Fibroblast of skin of abdomen (primary cell): ENCODE measurements at regions not wholly inside any gene's neighbourhood (a gene's known extent, or its start where the extent isn't known, plus 50 kb on each side); places are given as distances from the start of the nearest gene placed in this dataset.
"Not testable (repeated sequence)": the region's sequence is repeated elsewhere in the genome, so short reads cannot be mapped to it uniquely, and the experiment has no call there.

Experiments
- DNase-seq: peaks from one replicate; pipeline ENCODE4 v3.0.0-alpha.2; 2013

DNA sequence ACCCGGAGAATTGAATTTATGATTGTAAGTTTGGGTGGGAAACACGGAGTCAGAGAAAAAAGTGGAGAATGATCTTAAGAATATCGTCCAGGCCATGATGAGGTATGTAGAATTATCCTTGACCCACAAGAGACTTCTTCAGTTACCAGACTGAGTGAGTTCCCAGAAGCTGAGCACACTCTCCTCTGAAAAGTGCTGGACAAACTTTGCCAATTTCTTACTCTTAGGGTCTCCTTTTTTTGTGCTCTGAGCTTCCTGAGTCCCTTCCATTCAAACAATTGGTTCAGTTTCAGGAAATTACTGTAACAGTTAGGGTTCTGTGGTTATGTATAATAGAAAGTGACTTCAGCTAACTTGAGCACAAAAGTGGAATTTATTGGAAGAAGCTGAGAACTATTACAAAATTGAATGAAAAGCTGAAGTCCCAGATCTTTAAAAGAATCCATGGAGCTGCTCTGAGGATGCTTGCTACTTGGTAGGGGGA, 50.6 kb upstream of the EHBP1 start:
- DNase-seq: no peak

DNA sequence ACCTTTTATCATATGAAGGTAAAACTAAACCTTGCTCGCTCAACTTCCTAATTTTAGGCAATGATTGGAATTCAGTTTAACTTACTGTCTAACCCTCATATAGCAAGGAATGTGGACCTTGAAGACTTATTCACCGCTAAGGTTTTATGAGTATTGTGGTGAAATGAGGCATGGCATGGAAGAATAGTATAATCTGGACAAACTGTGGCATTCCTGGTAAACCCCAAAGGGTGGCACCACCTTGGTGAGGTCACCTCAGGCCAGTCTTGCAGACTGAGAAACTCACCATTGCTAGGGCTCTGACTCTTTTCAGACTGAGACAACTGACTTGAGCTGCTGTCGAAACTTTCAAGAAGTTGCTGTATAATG, 51.1 kb upstream of the EHBP1 start:
- DNase-seq: no peak

DNA sequence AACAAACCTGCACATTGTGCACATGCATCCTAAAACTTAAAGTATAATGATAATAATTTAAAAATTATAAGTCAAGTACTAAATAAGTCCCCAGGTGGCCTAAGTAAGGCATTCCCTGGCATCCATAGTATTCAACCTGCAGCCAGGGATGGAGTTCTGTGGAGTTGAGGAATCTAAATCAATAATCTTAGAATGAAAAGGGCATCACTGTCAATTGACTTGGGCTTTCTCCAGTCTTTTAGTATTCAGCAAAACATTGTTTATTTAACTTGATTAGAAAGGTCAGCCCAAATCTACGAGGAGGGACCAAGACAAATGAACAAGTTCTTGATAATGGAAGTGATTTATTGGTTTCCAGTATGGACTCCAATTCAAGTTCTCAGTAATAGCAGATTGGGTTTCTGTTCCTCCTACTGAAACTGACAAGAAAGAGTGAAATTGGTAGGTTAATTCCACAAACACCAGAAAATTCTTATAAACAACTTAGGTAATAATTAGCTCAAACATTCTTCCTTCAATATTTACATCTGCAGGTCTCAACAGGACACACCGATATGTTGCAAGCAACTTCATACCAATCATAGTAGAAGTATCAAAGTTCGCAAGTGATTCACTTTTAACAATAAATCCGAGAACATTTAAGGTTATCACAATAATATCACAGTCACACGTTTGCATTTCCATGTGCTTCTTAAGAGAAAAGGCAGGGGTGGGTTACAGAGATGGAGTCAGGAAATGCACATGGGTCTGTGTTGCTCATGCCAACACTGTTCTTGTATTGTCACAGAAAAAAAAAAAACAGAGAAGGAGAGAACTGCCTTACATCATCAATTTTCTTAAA, 51.7 kb upstream of the EHBP1 start:
- DNase-seq: no peak

DNA sequence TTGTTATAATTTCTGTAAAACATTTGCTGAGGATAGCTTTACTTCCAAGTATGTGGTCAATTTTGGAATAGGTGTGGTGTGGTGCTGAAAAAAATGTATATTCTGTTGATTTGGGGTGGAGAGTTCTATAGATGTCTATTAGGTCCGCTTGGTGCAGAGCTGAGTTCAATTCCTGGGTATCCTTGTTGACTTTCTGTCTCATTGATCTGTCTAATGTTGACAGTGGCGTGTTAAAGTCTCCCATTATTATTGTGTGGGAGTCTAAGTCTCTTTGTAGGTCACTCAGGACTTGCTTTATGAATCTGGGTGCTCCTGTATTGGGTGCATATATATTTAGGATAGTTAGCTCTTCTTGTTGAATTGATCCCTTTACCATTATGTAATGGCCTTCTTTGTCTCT, 56.4 kb upstream of the EHBP1 start:
- DNase-seq: not testable (repeated sequence)

DNA sequence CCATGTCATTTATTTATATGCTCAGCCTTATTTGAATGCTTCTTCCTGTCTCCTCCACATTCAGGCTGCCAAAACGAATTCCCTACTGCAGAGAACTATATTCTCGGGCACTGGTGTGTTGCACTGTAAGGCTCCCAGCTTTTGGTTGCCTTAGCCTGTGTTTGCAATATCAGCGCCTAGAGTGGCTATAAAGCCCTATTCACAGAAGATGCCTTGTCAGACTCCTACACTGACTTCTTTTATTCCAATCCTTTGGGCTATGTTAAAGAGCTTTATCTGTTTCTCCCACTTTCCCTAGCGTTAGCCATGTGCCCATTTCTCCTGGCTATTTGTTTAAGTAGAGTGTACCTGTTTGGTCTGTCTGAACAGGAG, 62.4 kb upstream of the EHBP1 start:
- no peak for DNase-seq

DNA sequence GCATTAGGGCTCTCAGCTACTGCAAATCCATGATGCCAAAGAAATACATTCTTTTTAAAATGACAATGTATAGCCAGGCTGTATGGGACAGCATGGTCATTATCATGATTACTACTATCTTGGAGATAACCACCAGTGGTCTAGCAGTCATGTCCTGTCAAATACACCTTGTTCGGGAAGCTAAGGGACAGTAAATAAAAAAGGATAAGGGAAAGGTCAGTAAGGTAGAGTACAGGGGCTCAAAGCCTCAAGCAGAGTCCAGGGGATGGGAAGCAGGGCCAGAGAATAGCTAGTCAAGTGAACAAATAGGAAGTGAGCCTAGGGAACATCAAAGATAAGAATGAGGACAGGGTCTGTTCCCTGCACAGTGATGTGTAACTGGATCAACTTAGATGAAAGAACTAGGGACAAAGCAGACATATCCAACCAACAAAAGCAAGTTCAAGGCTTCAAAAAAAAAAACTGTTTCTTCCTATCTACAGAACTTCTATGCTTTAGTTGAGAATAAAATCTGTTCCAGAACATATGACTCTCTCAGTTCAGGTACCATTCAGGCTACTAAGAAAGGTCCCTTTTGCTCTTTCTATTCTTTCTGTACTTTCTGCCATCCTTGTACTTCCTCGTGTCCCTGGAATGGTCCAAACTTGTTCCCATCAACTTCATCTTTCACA, 62.9 kb upstream of the EHBP1 start:
- no peak for DNase-seq

DNA sequence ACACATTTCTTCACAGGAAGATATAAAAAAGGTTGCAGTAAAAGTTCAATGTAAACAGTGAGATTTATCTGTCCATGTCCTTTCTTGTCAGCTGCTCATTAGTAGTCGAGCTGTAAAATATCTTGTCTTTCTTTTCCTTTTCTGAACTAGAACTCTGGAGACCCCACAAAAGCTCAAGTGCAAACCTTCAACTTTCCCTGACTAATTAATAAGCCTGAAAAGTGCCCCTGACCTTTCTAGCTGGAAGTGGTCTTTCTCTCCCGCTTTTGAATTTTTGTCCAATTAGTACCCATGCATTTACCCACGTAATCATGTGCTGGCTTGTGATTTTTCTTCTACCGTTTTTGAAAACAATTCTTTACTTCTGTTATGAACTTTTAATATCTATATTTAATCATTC, 63.6 kb upstream of the EHBP1 start:
- DNase-seq: no peak

DNA sequence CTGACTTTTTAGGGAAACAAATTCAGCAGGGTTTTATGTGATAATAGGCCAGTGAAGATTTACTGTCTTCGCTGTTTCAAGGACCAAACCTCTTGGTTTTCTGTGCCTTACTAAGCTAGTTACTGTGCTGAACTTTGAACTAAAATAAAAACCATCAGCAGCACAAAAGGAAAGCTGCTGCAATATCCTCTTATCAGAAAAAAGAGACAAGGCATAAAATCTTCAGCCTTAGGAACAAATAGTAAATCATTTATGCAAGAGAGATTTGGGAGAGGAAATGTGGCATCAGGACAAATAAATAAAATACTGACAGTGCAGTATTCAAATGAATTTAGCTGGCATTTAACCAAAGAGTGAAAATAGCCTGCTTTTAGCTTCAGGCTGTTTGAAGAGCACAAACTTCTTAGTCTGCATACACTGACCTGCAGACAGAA, 64.1 kb upstream of the EHBP1 start:
- DNase-seq: no peak

DNA sequence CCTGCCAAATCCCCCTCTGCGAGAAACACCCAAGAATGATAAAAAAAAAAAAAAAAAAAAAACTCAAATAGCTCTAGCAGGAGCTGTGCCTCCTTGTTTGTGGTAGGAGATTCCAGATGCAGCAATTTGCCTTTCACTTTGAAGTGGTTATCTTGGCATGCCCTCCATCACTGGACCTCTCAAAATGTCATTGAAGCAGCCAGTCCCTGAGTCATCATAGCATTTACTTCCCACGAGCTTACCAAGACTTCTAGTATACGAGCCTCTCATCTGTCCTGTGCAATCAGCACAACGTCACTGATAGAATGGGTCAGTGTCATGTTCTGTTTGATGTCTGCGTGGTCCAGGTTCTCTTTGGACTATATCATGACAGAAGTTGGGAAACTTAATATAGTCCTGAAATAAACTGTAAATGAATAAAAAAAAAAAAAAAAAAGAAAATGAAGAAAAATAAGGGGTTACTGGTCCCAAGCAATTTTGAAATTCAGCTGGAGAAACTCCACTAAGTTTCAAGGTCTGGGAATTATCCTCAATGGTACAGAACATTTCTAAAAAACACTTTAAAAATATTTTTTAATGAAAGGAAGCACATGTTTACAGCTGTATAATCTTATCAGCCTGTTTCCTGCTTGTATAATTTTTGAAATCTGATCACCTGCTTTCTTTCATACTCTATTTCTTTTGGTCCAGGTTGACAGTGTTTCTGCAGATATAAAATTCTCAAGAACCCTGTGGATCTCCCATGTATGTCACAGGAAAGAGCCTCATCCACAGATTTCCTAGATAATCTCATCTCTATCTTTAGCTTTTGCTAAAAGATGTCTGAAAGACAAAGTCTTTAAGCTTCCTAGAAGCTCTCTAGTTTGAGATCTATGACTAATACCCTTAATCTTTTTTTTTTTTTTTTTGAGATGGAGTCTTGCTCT, 74.1 kb upstream of the EHBP1 start:
- no peak for DNase-seq

DNA sequence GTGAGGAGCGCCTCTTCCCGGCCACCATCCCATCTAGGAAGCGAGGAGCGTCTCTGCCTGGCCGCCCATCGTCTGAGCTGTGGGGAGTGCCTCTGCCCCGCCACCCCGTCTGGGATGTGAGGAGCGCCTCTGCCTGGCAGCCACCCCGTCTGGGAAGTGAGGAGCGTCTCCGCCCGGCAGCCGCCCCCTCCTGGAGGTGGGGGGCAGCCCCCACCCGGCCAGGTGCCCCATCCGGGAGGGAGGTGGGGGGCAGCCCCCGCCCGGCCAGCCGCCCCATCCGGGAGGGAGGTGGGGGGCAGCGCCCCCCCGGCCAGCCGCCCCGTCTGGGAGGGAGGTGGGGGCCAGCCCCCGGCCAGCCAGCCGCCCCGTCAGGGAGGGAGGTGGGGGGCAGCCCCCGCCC, 75.3 kb upstream of the EHBP1 start:
- not testable (repeated sequence) for DNase-seq

DNA sequence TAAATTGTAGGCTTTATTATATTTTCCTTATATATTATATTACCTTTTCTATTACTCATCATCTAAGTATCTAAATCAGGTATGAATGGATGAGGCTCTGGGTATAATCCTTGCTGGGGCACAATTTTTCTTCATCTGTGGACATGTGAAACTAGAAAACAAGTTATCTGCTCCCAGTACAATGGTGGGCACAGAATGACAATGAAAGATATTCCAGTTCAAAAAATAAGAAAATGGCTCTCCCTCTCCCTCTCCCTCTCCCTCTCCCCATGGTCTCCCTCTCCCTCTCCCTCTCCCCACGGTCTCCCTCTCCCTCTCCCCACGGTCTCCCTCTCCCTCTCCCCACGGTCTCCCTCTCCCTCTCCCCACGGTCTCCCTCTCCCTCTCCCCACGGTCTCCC, 76.2 kb upstream of the EHBP1 start:
- DNase-seq: not testable (repeated sequence)

DNA sequence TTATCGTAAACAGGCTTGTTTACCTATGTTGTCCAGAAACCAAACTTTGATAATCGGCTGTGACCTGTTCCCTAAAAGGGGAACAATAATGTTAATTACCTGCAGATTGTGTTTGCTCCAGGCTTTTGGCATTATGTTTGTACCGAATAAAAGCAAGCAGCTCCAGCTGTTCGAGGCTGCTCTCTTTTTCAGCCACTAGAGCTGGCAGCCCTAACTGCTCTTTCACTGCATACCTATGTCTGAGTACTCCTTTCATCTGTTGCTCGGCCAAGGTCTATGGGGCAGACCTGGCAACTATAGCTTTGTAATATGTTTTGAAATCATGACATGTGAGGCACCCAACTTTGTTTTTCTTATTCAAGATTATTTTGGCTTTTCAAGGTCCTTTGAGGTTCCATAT, 77.8 kb upstream of the EHBP1 start:
- DNase-seq: no peak

DNA sequence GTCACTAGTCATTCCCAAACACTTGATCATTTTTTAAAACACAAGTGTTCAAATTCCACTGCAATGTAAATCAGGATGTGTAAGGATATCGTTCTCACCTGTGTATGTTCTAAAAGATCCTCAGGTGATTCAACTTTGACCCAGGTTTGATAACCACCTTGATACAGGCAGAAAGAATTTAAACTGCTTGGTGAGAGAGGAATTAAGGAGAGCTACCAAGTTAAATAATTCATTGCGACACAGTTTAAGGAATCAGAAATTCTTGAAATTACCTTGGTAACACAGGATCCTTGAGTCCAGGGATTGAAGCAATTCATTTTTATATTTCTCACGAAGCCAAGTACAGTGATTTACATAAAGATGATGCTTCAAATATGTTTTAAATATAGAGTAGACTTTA, 80.7 kb upstream of the EHBP1 start:
- DNase-seq: no peak

DNA sequence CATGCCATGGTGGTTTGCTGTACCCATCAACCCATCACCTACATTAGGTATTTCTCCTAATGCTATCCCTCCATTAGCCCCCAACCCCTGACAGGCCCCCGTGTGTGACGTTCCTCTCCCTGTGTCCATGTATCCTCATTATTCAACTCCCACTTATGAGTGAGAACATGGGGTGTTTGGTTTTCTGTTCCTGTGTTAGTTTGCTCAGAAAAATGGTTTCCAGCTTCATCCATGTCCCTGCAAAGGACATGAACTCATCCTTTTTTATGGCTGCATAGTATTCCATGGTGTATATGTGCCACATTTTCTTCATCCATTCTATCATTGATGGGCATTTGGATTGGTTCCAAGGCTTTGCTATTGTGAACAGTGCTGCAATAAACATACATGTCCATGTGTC, 89.0 kb upstream of the EHBP1 start:
- not testable (repeated sequence) for DNase-seq

DNA sequence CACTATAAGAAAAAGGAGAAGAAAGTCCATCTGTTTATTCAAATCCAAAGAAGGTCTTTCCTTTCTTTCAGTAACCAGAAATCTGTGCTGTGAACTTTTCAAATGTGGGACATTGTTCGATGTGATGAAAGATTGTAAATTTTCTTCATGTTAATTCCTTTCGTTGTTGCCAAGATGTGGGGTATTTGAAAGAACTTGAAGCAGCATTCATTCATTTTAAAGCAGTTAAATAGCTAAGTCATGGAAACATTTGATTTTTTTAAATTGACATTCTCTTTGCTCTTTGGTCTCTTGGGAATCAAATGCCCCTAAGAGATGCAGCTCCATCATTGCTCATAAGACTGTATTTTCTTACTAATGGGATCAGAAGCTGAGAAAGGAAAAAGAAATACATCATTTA, 93.7 kb upstream of the EHBP1 start:
- DNase-seq: peak; percentile 48

DNA sequence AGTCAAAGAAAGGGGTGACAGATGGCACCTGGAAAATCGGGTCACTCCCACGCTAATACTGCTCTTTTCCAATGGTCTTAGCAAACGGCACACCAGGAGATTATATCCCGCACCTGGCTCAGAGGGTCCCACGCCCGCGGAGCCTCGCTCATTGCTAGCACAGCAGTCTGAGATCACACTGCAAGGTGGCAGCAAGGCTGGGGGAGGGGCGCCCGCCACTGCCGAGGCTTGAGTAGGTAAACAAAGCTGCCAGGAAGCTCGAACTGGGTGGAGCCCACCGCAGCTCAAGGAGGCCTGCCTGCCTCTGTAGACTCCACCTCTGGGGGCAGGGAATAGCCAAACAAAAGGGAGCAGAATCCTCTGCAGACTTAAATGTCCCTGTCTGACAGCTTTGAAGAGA, 99.5 kb upstream of the TMEM17 start:
- DNase-seq: not testable (repeated sequence)

DNA sequence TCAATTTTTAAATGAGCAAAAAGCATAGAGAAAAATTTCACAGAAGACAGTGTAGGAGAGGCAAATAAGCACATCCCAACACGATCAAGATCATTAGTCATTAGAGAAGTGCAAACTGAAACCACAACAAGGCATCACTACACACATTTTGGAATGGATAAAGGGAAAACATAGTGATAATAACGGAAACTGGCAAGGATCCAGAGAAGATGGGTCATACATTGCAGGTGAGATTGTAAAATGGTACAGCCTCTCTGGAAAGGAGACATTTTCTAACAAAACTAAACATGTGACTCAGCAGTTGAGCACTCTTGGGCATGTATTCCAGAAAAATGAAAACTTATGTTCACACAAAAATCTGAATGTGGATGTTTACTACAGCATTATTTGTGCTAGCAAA, 98.3 kb upstream of the TMEM17 start:
- no peak for DNase-seq

DNA sequence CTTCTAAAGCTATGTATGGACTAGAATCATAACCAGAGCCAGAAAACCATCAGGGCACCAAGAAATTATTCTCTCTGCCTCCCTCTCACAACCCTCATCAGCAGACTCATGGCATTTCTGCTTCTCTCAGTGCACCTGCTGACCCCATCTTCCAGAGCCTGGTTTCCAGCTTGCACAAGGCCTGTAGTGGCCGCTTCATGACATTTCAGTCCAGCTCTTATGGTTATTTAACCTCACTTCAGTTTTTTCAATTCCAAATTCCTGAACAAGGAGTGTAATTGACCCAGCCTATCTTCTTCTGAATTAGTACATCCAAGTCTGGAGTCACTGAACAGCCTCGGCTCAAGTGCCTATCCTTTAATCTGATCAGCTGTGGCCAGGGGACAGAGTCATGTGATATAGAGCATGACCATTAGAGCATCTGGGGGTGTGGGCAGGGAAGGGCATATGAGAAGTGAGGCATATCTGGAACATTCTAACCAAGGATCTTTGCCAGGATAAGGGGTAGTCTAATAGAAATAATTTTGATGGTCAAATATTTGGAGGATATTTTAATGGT, 97.2 kb upstream of the TMEM17 start:
- DNase-seq: no peak

DNA sequence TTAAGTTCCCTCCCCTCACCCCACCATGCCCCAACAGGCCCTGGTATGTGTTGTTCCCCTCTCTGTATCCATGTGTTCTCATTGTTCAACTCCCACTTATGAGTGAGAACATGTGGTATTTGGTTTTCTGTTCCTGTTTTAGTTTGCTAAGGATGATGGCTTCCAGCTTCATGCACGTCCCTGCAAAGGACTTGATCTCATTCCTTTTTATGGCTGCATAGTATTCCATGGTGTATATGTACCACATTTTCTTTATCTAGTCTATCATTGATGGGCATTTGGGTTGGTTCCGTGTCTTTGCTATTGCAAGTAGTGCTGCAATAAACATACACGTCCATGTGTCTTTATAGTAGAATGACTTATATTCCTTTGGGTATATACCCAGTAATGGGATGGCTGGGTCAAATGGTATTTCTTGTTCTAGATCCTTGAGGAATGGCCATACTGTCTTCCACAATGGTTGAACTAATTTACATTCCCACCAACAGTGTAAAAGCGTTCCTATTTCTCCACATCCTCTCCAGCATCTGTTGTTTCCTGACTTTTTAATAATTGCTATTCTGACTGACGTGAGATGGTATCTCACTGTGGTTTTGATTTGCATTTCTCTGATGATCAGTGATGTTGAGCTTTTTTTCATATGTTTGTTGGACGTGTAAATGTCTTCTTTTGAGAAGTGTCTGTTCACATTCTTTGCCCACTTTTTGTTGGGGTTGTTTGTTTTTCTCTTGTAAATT, 93.8 kb upstream of the TMEM17 start:
- DNase-seq: not testable (repeated sequence)

DNA sequence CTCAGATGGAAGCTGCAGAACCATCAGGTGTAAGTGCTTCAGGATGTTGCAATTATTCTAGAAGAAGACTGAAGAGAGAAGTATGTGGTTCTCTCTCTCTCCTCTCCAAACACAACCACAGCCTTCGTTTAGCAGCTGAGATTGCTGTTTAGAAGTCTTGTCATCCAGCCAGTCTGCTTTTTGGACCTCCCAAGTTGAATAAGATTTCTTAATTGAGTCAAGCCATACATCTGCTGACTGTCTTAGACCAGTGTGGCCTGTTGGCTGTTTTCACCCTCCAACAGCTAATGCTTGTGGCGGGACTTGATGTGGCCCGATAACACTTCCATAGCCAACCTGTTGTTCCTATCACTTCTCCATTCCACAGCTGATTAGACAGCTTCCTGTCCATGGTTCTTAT, 91.3 kb upstream of the TMEM17 start:
- DNase-seq: peak; percentile 98

DNA sequence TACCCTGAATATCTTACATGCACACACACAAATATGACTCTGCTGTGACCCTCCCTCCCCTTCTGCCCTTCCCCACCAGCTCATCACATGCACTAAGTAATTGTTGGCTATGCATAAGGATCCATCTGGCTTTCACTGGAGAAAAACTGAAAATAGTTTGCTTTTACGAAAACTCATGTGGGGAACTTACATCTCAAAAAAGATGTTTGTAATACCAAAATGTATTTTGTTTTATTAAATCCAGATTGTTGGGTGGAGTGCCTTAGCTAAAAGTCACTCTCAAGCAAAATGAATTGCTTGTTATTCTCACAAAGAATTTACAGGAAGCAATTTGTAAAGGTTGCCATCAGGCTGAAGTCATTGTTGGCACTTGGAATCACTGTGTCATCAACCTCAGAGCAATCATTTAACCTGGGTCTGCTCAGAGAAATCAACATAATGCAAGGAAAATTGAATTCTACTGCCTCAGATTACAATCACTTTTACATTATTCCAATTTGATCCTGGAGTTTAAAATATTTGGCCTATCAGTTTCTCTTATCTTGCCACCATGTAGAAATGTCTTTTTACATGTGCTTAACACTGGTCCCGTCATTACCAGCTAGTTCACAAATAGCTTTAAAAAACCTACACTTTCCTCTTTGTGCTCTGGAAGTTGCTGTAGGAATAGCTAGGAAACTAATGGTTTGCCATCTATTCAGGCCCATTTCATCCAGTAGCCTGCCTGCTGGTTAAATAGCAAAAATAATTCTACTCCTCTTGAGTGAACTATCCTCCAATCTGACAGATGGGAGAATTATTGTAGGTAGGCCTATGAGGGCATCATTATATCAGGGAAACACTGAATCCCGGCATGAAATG, 90.3 kb upstream of the TMEM17 start:
- DNase-seq: peak; percentile 97
